ENCODE measurements at regions not wholly inside any gene's neighbourhood (a gene's known extent, or its start where the extent isn't known, plus 50 kb on each side); places are given as distances from the start of the nearest gene placed in this dataset.

DNA sequence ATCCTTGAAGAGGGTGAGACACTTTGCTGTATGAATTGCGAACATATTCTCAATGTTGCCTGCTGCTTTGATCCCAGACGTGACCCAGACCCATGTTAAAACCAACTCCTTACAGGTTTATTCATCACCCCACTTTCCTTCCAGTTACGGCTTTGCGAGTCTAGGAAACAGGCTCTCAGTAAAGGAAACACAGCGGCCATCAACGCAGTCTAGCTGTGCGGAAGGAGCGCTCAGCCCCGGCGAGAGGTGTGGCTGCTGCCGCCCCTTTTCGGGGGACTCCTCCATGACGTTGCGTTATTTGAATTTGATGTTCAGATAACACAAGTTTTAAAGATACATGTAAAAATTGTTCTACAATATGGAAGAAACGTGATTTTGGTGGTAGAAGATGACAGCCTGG, 206.4 kb upstream of the FAT1 start:
- TF ChIP-seq POLR2A (IDR thresholded peaks at IDR 0.05; ENCODE audit: control extremely low read depth in 1 of 2, low read depth in 2 of 2, low read length in 2 of 2) (no peak), SRF (IDR thresholded peaks at IDR 0.05; ENCODE audit: low read depth, low read length) (no peak), POLR2AphosphoS5 (IDR thresholded peaks at IDR 0.05; ENCODE audit: low read depth, low read length) (no peak), CTCF (IDR thresholded peaks at IDR 0.05; ENCODE audit: control extremely low read depth in 1 of 3, insufficient read depth in 1 of 3, low read depth in 1 of 3, low read length in 3 of 3) (no peak), CBX5 (IDR thresholded peaks at IDR 0.05; ENCODE audit: low read depth, low read length) (no peak), FOSL1 (IDR thresholded peaks at IDR 0.05; ENCODE audit: insufficient read depth, low read depth, low read length) (no peak)

Data from H1 (cell line).